Right lobe of liver (tissue), 4 donors: ENCODE measurements at regions not wholly inside any gene's neighbourhood (a gene's known extent, or its start where the extent isn't known, plus 50 kb on each side); places are given as distances from the start of the nearest gene placed in this dataset.

Experiments
- POLR2A ChIP-seq: fragments of 450-650 bp; IDR thresholded peaks from one replicate; pipeline ENCODE4 v1.6.1; 2017; ENCODE audit warnings: antibody characterized with exemption, mild to moderate bottlenecking
- TF ChIP-seq, protein P1 (sequence below), 4 donors: fragments of 200-600 bp in 3 of 4; fragments of 450-650 bp in 1 of 4; IDR thresholded peaks; one replicate each; pipeline versions ENCODE4 v1.5.1 to v1.8.0; 2016 to 2022; ENCODE audit warnings: antibody characterized with exemption in 4 of 4, mild to moderate bottlenecking in 2 of 4
- donor health status: DM: no; HTN: no; CAD: no.
- donor health status: DM: no; HTN: no; CAD: no.
- donor health status: DM: no; HTN: yes; CAD: no.

DNA sequence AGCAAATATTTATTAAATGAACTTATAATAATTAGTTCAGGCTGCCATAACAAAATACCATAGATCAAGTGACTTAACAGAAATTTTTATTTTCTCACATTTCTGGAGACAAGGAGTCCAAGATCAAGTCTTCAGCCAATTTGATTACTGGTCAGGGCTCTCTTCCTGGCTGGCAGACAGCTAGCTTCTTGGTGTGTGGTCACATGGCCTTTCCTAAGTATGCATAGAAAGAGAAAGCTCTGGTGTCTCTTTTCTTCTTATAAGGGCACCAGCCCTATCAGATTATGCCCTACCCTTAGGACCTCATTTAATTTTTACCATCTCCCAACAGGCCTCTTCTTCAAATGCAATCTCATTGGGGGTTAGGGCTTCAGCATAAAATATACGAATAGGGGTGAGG lies 438.5 kb upstream of the INTU start:
- TF ChIP-seq, protein P1, sequence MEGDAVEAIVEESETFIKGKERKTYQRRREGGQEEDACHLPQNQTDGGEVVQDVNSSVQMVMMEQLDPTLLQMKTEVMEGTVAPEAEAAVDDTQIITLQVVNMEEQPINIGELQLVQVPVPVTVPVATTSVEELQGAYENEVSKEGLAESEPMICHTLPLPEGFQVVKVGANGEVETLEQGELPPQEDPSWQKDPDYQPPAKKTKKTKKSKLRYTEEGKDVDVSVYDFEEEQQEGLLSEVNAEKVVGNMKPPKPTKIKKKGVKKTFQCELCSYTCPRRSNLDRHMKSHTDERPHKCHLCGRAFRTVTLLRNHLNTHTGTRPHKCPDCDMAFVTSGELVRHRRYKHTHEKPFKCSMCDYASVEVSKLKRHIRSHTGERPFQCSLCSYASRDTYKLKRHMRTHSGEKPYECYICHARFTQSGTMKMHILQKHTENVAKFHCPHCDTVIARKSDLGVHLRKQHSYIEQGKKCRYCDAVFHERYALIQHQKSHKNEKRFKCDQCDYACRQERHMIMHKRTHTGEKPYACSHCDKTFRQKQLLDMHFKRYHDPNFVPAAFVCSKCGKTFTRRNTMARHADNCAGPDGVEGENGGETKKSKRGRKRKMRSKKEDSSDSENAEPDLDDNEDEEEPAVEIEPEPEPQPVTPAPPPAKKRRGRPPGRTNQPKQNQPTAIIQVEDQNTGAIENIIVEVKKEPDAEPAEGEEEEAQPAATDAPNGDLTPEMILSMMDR (IDR thresholded peaks at IDR 0.05) = no peak
- no peak for TF ChIP-seq POLR2A
